ENCODE measurements at regions not wholly inside any gene's neighbourhood (a gene's known extent, or its start where the extent isn't known, plus 50 kb on each side); places are given as distances from the start of the nearest gene placed in this dataset.

GRCh38 chr17:12566291-12566690 is 99.4 kb upstream of the MYOCD start:
- BruUV-seq (replicated peaks), result no TSS peak

GRCh38 chr17:12567077-12568053 is 98.3 kb upstream of the MYOCD start:
- ChIA-PET CTCF (no interaction called here), POLR2A (no interaction called here)

More at GRCh38 chr17:12566291-12566690, 99.4 kb upstream of the MYOCD start:
- DNase-seq (ENCODE audit: low read depth, low spot score) (no peak), ATAC-seq (no peak)
- TF ChIP-seq REST (IDR thresholded peaks at IDR 0.05; ENCODE audit: insufficient read depth in 1 of 2, low read depth in 2 of 2, low read length in 1 of 2), result no peak
- TF ChIP-seq POLR2AphosphoS5 (IDR thresholded peaks at IDR 0.05; ENCODE audit: low read depth, low read length), result no peak
- no peak for TF ChIP-seq SIN3A (IDR thresholded peaks at IDR 0.05; ENCODE audit: borderline replicate concordance, insufficient read depth, low read depth, low read length)
- no peak for TF ChIP-seq TCF7L2 (IDR thresholded peaks at IDR 0.05; ENCODE audit: low read depth, low read length)
- TF ChIP-seq CTCF (IDR thresholded peaks at IDR 0.05), result no peak
- ChIA-PET POLR2A (no interaction called here), CTCF (no interaction called here)
- H3K4me1 ChIP-seq (ENCODE audit: control insufficient read depth, insufficient read depth, low read length), result no peaks in the 10 kb centered on the region
- no peaks in the 10 kb centered on the region for H3K9me3 ChIP-seq (ENCODE audit: control insufficient read depth, insufficient read depth, low read depth, low read length)
- intact Hi-C loops (cut with micrococcal nuclease; ENCODE audit: unreplicated experiment), result no loop called here
- in situ Hi-C loops (cut with HindIII; ENCODE audit: low pct_unique_long_range_greater_than_20kb, low sequenced_read_pairs), result no loop called here
- no peak overlapping the region for H3K4me3 ChIP-seq (ENCODE audit: low read depth in 2 of 2, low read length in 2 of 2)
- H3K27ac ChIP-seq (ENCODE audit: low read length), result no peak overlapping the region
- no peaks in the 10 kb centered on the region for H3K36me3 ChIP-seq (ENCODE audit: control insufficient read depth, insufficient read depth, low read length)
- no peaks in the 10 kb centered on the region for H3K27me3 ChIP-seq (ENCODE audit: control insufficient read depth, insufficient read depth, low read length)

More at GRCh38 chr17:12567077-12568053, 98.3 kb upstream of the MYOCD start:
- TF ChIP-seq CTCF (IDR thresholded peaks at IDR 0.05) (no peak), TCF7L2 (IDR thresholded peaks at IDR 0.05; ENCODE audit: low read depth, low read length) (no peak), SIN3A (IDR thresholded peaks at IDR 0.05; ENCODE audit: borderline replicate concordance, insufficient read depth, low read depth, low read length) (no peak), REST (IDR thresholded peaks at IDR 0.05; ENCODE audit: insufficient read depth in 1 of 2, low read depth in 2 of 2, low read length in 1 of 2) (no peak), POLR2AphosphoS5 (IDR thresholded peaks at IDR 0.05; ENCODE audit: low read depth, low read length) (no peak)
- Histone ChIP-seq H3K36me3 (ENCODE audit: control insufficient read depth, insufficient read depth, low read length) (no peaks in the 10 kb centered on the region), H3K4me3 (ENCODE audit: low read depth in 2 of 2, low read length in 2 of 2) (no peak overlapping the region), H3K4me1 (ENCODE audit: control insufficient read depth, insufficient read depth, low read length) (no peaks in the 10 kb centered on the region), H3K27me3 (ENCODE audit: control insufficient read depth, insufficient read depth, low read length) (no peaks in the 10 kb centered on the region), H3K27ac (ENCODE audit: low read length) (no peak overlapping the region), H3K9me3 (ENCODE audit: control insufficient read depth, insufficient read depth, low read depth, low read length) (no peaks in the 10 kb centered on the region)
- BruUV-seq (replicated peaks), result no TSS peak
- intact Hi-C loops (cut with micrococcal nuclease; ENCODE audit: unreplicated experiment), result no loop called here
- no peak for ATAC-seq
- in situ Hi-C loops (cut with HindIII; ENCODE audit: low pct_unique_long_range_greater_than_20kb, low sequenced_read_pairs), result no loop called here
- no peak for DNase-seq (ENCODE audit: low read depth, low spot score)
